NCI-H446 treated with DMSO at 0.1 percent for 48 hours (cell line): ENCODE measurements at regions not wholly inside any gene's neighbourhood (a gene's known extent, or its start where the extent isn't known, plus 50 kb on each side); places are given as distances from the start of the nearest gene placed in this dataset.

Source experiments
- DNase-seq: peaks from one replicate; lab custom pipeline; 2025; lab: John Stamatoyannopoulos, UW

DNA sequence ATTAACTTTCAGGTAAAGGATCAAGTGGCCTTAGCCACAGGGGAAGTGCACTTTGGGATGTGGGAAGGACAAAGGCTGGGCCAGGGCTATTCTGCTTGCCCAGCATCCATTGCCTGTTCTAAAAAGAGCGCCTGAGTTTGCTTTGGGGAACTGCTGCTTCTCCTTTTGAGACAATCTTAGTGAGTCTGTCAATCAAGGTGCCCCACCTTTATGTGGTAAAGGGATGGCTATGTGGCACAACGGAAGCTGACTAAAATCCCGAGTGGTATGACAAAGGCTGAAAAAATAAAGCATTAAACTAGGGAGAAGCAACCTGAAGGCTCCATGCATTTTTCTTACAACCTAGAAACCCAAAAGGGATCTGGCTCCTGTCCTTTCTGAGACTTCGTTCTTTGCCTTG lies 540.5 kb downstream of the SLC4A3 start:
- no peak for DNase-seq

DNA sequence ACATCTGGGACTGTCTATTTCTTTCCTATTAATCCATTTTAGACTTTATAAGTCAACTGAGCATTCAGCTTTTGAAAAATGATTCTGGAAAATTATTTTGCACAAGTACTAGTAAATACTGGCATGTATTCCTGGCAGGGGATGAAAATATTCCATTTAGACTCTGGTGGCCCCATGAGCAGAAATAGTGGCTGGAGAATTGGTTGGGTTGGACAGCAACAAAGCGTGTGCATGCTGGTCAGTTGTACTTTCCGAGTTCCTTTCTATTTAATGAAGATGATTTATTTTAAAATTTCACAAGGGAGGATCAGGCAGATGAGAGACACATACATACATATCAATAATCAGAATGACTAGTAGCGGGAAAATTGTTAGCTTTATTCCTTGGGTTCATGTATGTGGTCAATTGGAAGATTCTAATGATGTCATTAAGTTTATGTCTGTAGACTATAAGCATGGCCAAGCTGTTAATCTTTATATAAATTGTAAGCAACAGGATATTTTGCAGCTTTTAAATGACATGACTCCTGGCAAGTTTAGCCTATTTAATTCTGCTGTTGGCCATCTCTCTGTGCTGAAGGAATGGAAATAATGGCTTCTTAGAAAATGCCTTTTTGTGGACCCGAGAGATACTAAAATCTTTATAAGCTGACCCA lies 541.6 kb downstream of the SLC4A3 start:
- no peak for DNase-seq

DNA sequence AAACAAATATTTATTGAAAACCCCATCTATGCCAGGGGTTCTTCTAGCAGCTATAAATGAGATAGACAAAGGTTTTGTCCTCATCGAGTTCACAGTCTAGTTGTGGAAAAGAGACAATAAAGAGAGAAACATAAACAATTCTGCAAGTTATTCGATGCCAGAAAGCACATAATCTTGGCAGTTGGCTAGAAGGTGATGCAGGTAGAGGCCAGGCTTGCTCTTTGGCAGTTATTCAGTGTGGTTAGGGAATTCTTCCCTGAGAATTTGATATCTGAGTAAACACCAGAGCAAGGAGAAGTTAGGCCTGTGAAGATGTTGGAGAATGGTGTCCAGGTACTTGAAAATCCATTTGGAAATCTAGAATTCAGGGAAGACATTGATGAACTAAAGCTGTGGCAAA lies 547.4 kb downstream of the SLC4A3 start:
- DNase-seq, result no peak

- no peak for DNase-seq
Observed at GRCh38 chr2:220175967-220176366, 548.5 kb downstream of the SLC4A3 start.

DNA sequence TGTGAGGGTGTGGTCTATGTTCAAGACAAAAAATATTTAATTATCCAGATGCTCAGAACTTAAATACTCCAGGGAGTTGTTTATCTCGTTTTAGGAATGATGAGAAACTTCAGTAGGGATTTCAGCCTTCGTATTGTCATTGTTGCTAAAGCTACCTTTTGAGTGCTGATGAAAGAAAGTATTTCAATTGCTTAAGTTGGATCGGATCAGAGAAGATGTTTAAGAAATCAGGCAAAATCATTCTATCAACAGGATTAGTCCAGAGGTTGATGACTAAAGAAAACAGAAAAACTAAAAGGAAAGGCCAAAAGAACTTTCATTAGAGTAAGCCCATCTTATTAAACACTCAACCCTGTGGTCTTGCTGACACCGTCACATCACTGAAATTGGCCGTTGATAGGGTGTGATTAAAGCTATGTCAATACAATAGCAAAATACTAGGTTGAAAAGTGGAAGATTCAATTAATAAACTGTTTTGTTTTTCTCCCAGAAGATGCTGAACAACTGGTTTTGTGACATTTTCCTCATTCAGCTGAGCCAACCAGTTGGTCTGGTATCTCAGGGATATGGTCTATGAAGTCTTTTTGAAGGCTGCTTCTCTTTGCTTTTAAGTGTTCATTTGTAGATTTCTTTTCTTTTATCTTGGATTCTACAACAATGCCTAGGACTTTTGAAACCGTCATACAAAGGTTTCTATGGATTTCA lies 551.7 kb downstream of the SLC4A3 start:
- DNase-seq, result no peak

DNA sequence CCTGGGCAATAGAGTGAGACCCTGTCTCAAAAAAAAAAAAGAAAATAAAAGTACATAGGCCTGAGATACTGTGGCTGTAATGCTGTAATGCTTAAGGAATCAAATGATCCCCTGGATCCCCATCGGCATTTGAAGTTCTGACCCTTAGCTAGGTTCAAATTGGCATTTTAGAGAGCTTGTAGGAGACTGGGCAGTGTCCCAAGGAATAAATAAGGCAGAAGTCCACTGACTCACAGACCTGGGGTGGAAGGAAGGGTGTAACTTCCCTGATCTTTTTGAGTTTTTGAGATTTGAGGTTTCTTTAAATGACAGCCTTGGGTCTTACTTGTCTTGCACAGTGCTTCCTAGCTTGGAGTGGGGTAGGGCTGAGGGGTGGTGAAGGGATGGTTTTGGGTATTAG lies 553.7 kb downstream of the SLC4A3 start:
- DNase-seq, result no peak

- DNase-seq, result no peak
Observed at GRCh38 chr2:220182790-220183189, 555.4 kb downstream of the SLC4A3 start.

DNA sequence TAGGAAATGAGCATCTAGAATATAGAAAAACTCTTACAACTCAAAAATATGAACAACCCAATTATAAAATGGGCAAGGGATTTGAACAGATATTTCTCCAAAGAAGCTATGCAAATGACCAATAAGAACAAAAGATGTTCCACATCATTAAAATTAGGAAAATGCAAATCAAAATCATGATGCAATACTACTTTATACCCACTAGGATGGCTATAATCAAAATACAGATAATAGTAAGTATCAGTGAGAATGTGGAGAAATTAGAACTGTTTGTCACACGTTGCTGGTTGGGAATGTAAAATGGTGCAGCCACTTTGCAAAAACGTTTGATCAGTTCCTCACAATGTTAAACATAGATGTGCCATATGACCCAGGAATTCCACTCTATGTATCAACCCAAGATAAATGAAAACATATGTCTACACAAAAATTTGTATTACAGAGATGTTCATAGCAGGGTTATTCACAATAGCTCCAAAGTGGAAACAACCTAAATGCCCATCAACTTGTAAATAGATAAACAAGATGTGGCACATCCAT lies 558.4 kb downstream of the SLC4A3 start:
- no peak for DNase-seq

- no peak for DNase-seq
Observed at GRCh38 chr2:220188031-220188430, 560.6 kb downstream of the SLC4A3 start.

GRCh38 chr2:220191031-220191430 lies 563.6 kb downstream of the SLC4A3 start:
- DNase-seq, result no peak

DNA sequence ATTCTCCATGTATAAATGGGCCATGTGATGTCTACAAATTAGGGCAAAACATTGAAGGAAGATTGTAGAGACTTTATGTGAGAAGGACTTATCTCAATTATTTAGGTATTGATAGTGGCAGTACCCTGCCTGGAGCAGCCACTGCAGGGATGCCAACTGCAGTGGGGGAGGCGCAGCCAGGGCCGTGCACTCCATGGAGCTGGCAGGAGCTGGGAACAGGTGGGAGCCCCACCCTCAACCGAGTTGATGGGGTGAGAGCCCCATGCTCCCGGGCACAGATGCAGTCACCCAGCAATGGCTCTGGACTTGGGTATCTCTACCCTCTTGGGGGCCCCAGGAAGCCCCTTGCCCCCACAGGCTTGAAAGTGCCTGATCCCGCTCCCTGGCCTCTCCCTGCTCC lies 564.3 kb downstream of the SLC4A3 start:
- DNase-seq, result no peak

GRCh38 chr2:220192994-220193753 lies 565.7 kb downstream of the SLC4A3 start:
- no peak for DNase-seq

GRCh38 chr2:220194630-220195584 lies 567.5 kb downstream of the SLC4A3 start:
- no peak for DNase-seq

GRCh38 chr2:220198896-220199295 lies 571.5 kb downstream of the SLC4A3 start:
- no peak for DNase-seq

GRCh38 chr2:220202066-220202465 lies 574.6 kb downstream of the SLC4A3 start:
- no peak for DNase-seq

DNA sequence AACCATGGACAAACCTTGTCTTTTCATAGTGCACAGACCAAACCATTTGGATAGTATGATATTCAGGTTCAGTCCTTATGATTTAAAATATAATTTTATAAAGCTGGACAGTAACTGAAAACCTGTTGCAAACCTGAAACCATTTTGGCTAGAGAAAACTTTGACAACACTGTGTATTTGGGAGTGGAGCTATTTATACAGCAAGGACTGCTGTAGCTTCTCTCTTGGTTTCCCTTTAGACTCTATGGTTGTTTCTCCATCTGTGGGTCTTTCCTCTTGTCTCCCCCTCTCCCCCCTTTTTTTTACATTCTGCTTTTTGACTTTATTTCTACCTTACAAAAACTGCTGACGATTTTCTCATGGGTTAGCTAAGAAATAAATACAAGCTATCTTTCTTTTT lies 581.7 kb downstream of the SLC4A3 start:
- DNase-seq, result no peak

GRCh38 chr2:220209751-220210150 lies 582.3 kb downstream of the SLC4A3 start:
- DNase-seq, result no peak

DNA sequence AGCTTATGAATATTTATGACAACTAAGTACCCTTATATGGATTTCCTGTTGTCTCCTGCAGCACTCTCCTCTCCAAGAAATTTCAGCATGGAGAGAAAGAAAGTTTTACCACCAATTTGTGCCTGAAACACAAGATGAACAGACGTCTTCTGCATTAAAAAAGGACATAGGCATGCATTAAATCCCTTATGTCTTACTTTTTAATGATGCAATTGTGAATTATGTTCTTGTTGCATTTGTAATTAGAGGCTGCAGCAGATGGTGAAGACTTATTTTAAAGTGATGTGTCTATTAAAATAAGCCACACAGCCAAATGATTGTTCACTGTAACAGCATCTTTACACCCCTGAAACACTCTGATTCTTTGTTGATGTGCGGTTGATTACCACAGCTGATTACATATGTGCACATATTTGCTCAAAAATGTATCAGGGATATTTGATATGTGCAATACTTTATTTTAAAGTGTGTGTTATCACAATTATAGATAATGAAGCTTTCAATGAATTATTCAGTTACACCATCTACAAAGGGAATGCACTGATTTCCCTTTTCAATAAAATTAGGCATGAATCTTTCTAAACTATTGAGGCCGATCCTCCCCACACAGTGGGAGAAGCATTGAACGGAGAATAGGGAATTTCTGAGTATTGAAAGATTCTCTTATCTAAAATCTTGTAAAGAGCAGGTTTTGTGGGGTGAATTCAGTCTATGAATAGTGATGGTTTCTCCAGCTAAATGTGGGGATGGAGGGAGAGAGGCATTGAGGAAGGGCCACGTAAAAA lies 585.1 kb downstream of the SLC4A3 start:
- no peak for DNase-seq

DNA sequence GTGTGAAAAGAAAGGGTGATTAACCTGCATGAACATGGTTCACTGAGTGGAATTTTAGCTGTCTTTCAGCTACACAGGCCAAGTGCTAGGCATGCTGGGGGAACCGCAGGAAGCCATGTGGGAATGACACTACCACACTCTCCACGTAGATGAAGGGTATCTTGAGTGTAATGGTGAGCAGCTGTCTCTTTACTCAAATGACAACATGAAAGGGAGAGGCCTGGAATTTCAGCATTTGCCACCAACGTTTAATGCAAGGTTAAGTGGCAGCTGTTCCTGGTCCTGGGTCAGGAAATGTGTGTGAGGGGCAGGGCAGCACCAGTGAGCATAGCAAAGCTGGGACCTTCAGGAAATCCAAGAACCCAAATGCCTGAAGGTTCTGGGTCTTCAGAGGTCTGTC lies 588.4 kb downstream of the SLC4A3 start:
- DNase-seq, result no peak

DNA sequence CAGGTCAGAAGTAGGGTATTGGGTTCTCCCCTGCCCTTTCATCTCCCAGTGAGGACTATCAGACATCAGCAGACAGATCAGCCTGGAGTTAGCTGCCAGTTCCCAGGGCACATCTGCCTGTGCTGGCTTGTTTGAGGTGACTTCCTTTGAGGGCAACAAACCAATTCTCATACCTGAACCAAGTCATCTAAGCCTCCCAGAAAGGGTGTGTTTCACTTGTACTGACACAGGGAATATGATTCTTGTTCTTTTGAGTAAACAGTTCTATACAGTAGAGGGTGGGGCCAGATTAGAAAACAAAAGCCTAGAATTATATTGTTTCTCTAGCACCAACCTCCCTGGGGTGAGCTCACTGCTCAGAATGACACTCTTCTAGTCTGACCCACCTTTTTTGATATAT lies 591.9 kb downstream of the SLC4A3 start:
- no peak for DNase-seq

DNA sequence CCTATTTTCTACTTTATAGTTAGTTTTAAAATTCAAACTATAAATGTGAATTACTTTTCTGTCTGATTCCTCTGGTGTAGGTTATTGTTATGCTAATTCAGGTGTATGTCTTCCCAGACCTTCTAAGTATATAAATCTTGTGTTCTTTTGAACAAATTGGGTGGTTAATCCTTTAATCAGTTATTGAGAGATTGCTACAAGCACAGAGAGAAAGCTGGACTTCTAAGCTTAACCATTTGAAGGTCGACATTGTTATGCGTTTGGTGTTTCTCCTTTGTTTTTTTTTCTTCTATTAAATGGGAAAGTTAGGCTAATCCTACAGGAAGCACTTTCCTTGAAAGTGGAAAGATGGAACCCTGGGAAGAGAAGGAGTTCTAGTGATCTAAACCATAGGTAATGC lies 592.6 kb downstream of the SLC4A3 start:
- DNase-seq, result no peak
